OCI-LY1 (cell line): ENCODE measurements at regions not wholly inside any gene's neighbourhood (a gene's known extent, or its start where the extent isn't known, plus 50 kb on each side); places are given as distances from the start of the nearest gene placed in this dataset.
"Not testable (repeated sequence)": the region's sequence is repeated elsewhere in the genome, so short reads cannot be mapped to it uniquely, and the experiment has no call there.

Experiments used
- CTCF ChIP-seq: fragments of 200-600 bp; sonication (generic), shearing (Covaris generic); IDR thresholded peaks from 2 replicates; pipeline ENCODE4 v1.5.1; 2017; ENCODE audit warnings: mild to moderate bottlenecking, antibody characterized with exemption, low read length, moderate library complexity, mixed read lengths
- EZH2 ChIP-seq: fragments of 200-600 bp; sonication (generic), shearing (Covaris generic); IDR thresholded peaks from 2 replicates; pipeline ENCODE4 v1.8.0; 2017; ENCODE audit warnings: borderline replicate concordance, mixed run types, mild to moderate bottlenecking, antibody characterized with exemption, low read length, moderate library complexity, mixed read lengths

DNA sequence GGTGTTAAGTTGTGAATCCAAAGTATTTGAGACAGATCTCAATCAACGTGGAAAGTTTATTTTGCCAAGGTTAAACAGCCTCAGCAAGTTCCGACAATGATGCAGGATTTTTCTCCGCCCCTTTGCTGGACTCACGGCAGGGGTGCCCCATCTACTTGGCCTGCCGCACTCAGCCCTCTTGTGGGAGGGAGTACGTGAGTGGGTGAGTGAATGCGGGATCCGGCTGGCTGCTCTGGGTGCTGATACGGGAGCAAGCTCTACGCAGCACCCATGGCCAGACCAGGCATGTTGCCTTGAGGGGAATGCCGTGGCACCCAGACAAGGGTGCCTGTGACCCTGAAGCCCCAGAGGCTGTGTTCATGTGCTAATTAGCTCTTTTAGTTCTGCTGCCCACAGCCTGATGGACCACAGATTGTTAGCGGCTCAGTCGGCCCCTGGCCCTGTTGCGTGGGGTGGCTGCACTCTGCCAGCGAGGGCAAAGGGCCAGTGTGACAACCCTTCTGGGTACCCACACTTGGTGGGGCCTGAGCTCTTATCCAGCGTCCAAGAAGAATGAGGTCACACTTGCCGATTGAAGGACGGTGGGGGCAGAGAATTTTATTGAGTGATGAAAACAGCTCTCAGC, 81.2 kb upstream of the FAM153A start:
- not testable (repeated sequence) for TF ChIP-seq CTCF, EZH2
